Upper lobe of right lung (tissue), 1 donor: ENCODE measurements at regions not wholly inside any gene's neighbourhood (a gene's known extent, or its start where the extent isn't known, plus 50 kb on each side); places are given as distances from the start of the nearest gene placed in this dataset.

Experiments used
- ATAC-seq: fragments of 200-7000 bp; cut with Tn5 transposase; one replicate; pipeline ENCODE4 v1.9.1; 2020; ENCODE audit warnings: mild to moderate bottlenecking, moderate library complexity
- DNase-seq: peaks from one replicate; pipeline ENCODE4 v3.0.0-alpha.2; 2020
- H3K27ac ChIP-seq: fragments of 200-600 bp; one replicate; pipeline ENCODE4 v1.8.0; 2022
- H3K27me3 ChIP-seq: fragments of 200-600 bp; one replicate; pipeline ENCODE4 v1.8.0; 2022; ENCODE audit warnings: mild to moderate bottlenecking
- H3K36me3 ChIP-seq: fragments of 200-600 bp; one replicate; pipeline ENCODE4 v1.8.0; 2022
- H3K4me1 ChIP-seq: fragments of 200-600 bp; one replicate; pipeline ENCODE4 v1.8.0; 2022
- H3K4me3 ChIP-seq: fragments of 200-600 bp; one replicate; pipeline ENCODE4 v1.8.0; 2022; ENCODE audit warnings: mild to moderate bottlenecking
- H3K9me3 ChIP-seq: fragments of 200-600 bp; one replicate; pipeline ENCODE4 v1.8.0; 2022
- intact Hi-C: fragments of 100-400 bp; cut with DNase I; formaldehyde crosslinking; loops from one replicate; pipeline ENCODE4 v1.11.0; 2022
- TF ChIP-seq, protein P1 (sequence below): fragments of 200-600 bp; IDR thresholded peaks from one replicate; pipeline ENCODE4 v1.8.0; 2022; ENCODE audit warnings: antibody characterized with exemption
- donor health status: DM: no; HTN: yes; CAD: no; lungs with severe emphysema.

DNA sequence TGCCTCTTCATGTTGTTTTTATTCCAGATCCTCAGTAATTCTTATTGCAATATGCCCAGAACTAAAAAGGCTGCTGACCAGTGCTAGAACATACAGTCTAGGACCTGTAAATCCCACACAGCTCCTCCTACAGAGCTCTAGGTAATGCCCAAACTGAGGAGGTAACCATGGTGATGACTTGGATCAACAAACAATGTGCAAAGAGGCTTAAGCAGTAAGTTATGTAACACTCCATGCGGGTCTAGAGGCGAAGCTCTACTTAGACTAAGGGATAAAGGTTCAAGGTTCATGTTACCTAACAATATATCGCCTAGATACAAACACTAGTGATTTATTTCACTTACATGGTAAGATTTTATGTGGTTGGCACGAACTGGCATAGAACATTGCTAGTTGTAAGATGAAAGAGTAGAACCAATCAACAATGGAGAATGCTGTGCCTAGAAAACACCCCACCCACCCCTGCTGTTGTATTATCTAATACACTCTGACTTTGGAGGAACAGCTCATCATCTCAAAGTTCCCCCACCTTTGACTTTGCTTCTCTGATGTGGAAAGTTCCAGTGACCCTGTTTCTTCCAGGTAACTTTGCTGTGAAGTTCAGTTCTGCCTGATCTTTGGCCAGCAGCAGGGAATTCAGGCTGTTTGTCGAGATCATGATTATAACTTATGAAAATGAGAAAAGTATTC, 242.4 kb downstream of the ALDH8A1 start:
- intact Hi-C loops = no loop called here
- peak; percentile 94 for ATAC-seq
- TF ChIP-seq, protein P1, sequence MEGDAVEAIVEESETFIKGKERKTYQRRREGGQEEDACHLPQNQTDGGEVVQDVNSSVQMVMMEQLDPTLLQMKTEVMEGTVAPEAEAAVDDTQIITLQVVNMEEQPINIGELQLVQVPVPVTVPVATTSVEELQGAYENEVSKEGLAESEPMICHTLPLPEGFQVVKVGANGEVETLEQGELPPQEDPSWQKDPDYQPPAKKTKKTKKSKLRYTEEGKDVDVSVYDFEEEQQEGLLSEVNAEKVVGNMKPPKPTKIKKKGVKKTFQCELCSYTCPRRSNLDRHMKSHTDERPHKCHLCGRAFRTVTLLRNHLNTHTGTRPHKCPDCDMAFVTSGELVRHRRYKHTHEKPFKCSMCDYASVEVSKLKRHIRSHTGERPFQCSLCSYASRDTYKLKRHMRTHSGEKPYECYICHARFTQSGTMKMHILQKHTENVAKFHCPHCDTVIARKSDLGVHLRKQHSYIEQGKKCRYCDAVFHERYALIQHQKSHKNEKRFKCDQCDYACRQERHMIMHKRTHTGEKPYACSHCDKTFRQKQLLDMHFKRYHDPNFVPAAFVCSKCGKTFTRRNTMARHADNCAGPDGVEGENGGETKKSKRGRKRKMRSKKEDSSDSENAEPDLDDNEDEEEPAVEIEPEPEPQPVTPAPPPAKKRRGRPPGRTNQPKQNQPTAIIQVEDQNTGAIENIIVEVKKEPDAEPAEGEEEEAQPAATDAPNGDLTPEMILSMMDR = no peak
- H3K36me3 ChIP-seq = no peaks in the 10 kb centered on the region
- H3K9me3 ChIP-seq = no peaks in the 10 kb centered on the region
- no peak overlapping the region for H3K4me3 ChIP-seq
- no peaks in the 10 kb centered on the region for H3K27me3 ChIP-seq
- no peak for DNase-seq
- peaks cover 3% of the 10 kb centered on the region for H3K4me1 ChIP-seq
- no peak overlapping the region for H3K27ac ChIP-seq

DNA sequence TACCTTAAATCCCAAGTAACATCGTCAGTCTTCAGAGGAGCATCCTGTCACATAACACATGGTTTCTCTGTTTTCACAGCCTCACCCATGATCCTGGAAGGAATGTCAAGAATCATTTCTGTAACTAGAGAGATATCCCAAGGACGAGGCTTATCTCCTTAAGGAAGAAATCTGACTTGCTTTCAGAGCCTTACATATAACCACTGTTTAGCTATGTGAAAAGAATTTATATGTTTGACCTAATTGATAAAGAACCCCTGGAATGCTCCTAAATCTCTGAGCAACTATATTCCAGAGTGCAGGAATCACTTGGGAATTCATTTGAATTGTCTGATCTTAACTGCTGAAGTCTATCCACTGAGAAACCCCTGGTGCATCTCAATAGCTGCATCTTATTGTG, 243.1 kb downstream of the ALDH8A1 start:
- H3K27me3 ChIP-seq = no peaks in the 10 kb centered on the region
- intact Hi-C loops = no loop called here
- H3K27ac ChIP-seq = no peak overlapping the region
- H3K4me1 ChIP-seq = peaks cover 3% of the 10 kb centered on the region
- no peaks in the 10 kb centered on the region for H3K9me3 ChIP-seq
- H3K4me3 ChIP-seq = no peak overlapping the region
- TF ChIP-seq, protein P1 = no peak
- no peak for DNase-seq
- H3K36me3 ChIP-seq = no peaks in the 10 kb centered on the region
- no peak for ATAC-seq

DNA sequence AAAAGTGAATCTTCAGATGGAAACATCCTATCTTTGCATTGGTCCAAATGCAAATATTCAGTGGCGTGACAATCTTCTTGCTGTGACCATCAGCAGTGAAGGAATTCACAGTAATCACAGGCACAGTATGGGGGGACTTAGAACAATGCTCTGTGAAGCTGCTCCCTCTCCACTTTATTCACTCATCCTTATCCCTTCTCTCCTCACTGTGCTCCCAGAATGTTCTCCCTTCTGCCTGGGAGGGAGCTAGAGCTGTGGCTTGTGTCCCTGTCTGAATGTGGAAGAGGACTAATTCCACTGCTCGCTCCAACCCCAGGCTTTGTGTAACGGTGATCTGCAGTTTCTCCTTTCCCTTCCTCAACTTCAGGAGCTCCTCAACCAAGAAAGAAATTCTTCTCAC, 243.7 kb downstream of the ALDH8A1 start:
- no peak overlapping the region for H3K27ac ChIP-seq
- H3K27me3 ChIP-seq = no peaks in the 10 kb centered on the region
- ATAC-seq (no peak), DNase-seq (no peak)
- intact Hi-C loops = no loop called here
- H3K9me3 ChIP-seq = no peaks in the 10 kb centered on the region
- TF ChIP-seq, protein P1 = no peak
- peaks cover 3% of the 10 kb centered on the region for H3K4me1 ChIP-seq
- no peak overlapping the region for H3K4me3 ChIP-seq
- H3K36me3 ChIP-seq = no peaks in the 10 kb centered on the region

DNA sequence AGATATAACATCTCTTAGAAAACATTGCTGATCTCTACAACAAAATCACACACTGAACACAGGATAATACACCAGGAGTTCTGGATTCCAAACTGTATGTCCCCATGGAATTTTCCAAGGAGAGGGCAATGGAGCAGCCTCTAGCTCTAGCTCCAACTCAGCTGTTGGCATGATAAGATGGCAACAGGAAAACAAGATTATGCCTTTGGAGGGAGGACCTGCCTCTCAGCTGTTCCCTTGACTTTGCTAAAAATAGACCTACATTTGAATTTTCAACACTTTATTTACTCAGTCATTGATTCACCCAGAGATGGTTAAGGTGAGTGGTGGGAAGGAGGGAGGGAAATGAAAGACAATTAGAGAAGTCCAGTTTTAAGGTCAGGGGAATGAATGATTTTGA, 246.7 kb downstream of the ALDH8A1 start:
- H3K36me3 ChIP-seq = no peaks in the 10 kb centered on the region
- H3K4me3 ChIP-seq = no peak overlapping the region
- H3K9me3 ChIP-seq = no peaks in the 10 kb centered on the region
- peaks cover 3% of the 10 kb centered on the region for H3K4me1 ChIP-seq
- ATAC-seq (no peak), DNase-seq (no peak)
- H3K27me3 ChIP-seq = no peaks in the 10 kb centered on the region
- intact Hi-C loops = no loop called here
- H3K27ac ChIP-seq = no peak overlapping the region
- TF ChIP-seq, protein P1 = no peak

DNA sequence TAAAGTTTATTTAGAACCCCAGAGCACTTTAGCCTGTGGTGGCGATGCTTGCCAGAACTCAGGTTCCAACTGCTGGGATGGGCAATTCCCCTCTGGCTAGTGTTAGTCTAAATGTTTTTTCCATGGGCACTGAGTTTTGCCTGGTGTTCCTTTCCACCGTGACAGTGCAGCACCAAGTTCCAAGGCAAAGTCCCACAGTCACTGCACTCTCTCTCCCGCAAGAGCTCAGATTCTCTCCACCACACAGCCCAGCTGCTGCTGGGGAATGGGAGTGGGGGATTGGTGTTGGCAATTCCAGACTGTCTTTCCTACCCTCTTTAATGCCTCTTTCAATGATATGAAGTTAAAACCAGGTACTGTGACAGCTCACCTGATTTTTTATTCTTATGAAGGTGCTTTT, 247.6 kb downstream of the ALDH8A1 start:
- DNase-seq (no peak), ATAC-seq (no peak)
- Histone ChIP-seq H3K4me1 (no peaks in the 10 kb centered on the region), H3K27ac (no peak overlapping the region), H3K36me3 (no peaks in the 10 kb centered on the region), H3K27me3 (no peaks in the 10 kb centered on the region), H3K4me3 (no peak overlapping the region), H3K9me3 (no peaks in the 10 kb centered on the region)
- intact Hi-C loops = no loop called here
- TF ChIP-seq, protein P1 = no peak

DNA sequence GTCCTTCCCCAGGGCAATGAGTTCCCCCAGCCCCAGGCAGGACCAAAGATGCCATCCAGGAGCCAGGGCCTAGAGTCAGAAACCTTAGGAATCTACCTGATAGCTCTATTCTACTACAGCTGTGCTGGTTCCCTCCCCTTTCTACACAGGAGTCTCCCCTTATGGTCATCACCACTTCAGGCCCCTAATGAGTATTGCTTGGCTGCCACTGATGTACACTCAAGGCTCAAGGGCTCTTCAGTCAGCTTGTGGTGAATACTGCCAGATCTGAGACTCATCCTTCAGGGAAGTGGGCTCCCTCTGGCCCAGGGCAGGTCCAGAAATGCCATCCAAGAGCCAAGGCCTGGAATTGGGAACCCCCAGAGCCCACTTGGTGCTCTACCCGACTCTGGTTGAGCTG, 248.6 kb downstream of the ALDH8A1 start:
- ATAC-seq (peak; percentile 35), DNase-seq (no peak)
- Histone ChIP-seq H3K9me3 (no peaks in the 10 kb centered on the region), H3K27me3 (no peaks in the 10 kb centered on the region), H3K36me3 (no peaks in the 10 kb centered on the region), H3K4me1 (no peaks in the 10 kb centered on the region), H3K27ac (no peak overlapping the region), H3K4me3 (no peak overlapping the region)
- TF ChIP-seq, protein P1 = no peak
- intact Hi-C loops = no loop called here
